AG09309 (cell line): ENCODE measurements at regions not wholly inside any gene's neighbourhood (a gene's known extent, or its start where the extent isn't known, plus 50 kb on each side); places are given as distances from the start of the nearest gene placed in this dataset.
"Not testable (repeated sequence)": the region's sequence is repeated elsewhere in the genome, so short reads cannot be mapped to it uniquely, and the experiment has no call there.

ENCODE experiments used
- DNase-seq: peaks from one replicate; pipeline ENCODE4 v3.0.0-alpha.2; 2010; ENCODE audit warnings: low read depth
- H3K4me3 ChIP-seq: 2 replicates; pipeline ENCODE4 v1.5.1; 2011; ENCODE audit warnings: mild to moderate bottlenecking, low read depth, low read length, moderate library complexity; ENCODE audit not compliant: control insufficient read depth
- CTCF ChIP-seq: IDR thresholded peaks from 2 replicates; pipeline ENCODE4 v1.5.1; 2011; ENCODE audit warnings: mild to moderate bottlenecking, low read depth, low read length, inconsistent platforms; ENCODE audit not compliant: insufficient read depth, control insufficient read depth; ENCODE audit errors: missing control alignments

GRCh38 chr3:137693791-137694190 is 70.3 kb upstream of the SOX14 start:
- no peak for TF ChIP-seq CTCF
- no peak overlapping the region for H3K4me3 ChIP-seq
- no peak for DNase-seq

GRCh38 chr3:137694836-137695235 is 69.3 kb upstream of the SOX14 start:
- H3K4me3 ChIP-seq, result no peak overlapping the region
- no peak for DNase-seq
- no peak for TF ChIP-seq CTCF

GRCh38 chr3:137695351-137695750 is 68.8 kb upstream of the SOX14 start:
- TF ChIP-seq CTCF, result no peak
- no peak for DNase-seq
- H3K4me3 ChIP-seq, result no peak overlapping the region

- no peak for DNase-seq
- no peak for TF ChIP-seq CTCF
- no peak overlapping the region for H3K4me3 ChIP-seq
Observed at GRCh38 chr3:137709011-137709601, 55.0 kb upstream of the SOX14 start.

- not testable (repeated sequence) for DNase-seq, H3K4me3 ChIP-seq
Observed at GRCh38 chr3:137713965-137714364, 50.1 kb upstream of the SOX14 start.
